ENCODE measurements at regions not wholly inside any gene's neighbourhood (a gene's known extent, or its start where the extent isn't known, plus 50 kb on each side); places are given as distances from the start of the nearest gene placed in this dataset.

GRCh38 chr10:128998101-128998805, 468.8 kb upstream of the MGMT start:
- TF ChIP-seq EZH2 (IDR thresholded peaks at IDR 0.05; ENCODE audit: borderline replicate concordance, low read depth, low read length, severe bottlenecking): no peak
- no peak for TF ChIP-seq JUN (IDR thresholded peaks at IDR 0.05; ENCODE audit: borderline replicate concordance, insufficient read depth, insufficient read length, low read depth)
- no peak for TF ChIP-seq CTCF (IDR thresholded peaks at IDR 0.05; ENCODE audit: extremely low read depth in 1 of 2, insufficient read depth in 1 of 2, low read depth in 1 of 2, low read length in 2 of 2)
- TF ChIP-seq POLR2A (IDR thresholded peaks at IDR 0.05; ENCODE audit: low read depth, low read length): no peak
- no peak for TF ChIP-seq MAX (IDR thresholded peaks at IDR 0.05; ENCODE audit: insufficient read depth, insufficient read length)
- no peak for TF ChIP-seq POLR2AphosphoS5 (IDR thresholded peaks at IDR 0.05; ENCODE audit: insufficient read depth, low read depth, low read length)
- no peak for TF ChIP-seq GATA2 (IDR thresholded peaks at IDR 0.05; ENCODE audit: insufficient read depth, insufficient read length, low read depth, low read length)
- TF ChIP-seq FOS (IDR thresholded peaks at IDR 0.05; ENCODE audit: borderline replicate concordance, insufficient read depth, low read length): no peak
- no peak for TF ChIP-seq MYC (IDR thresholded peaks at IDR 0.05; ENCODE audit: low read depth, low read length)
